CD8-positive, alpha-beta memory T cell (primary cell): ENCODE measurements at regions not wholly inside any gene's neighbourhood (a gene's known extent, or its start where the extent isn't known, plus 50 kb on each side); places are given as distances from the start of the nearest gene placed in this dataset.

Source experiments
- CTCF ChIA-PET: fragments of 350-600 bp; sonication (Branson Sonifier 250); formaldehyde crosslinking; loops from one replicate; lab custom pipeline; 2021; ENCODE audit warnings: antibody characterized with exemption; lab: Charles Lee
- POLR2A ChIA-PET: fragments of 350-600 bp; sonication (Branson Sonifier 250); formaldehyde crosslinking; loops from one replicate; lab custom pipeline; 2021; ENCODE audit warnings: antibody characterized with exemption; lab: Charles Lee
- DNase-seq, 5 donors: peaks; one replicate each; pipeline versions ENCODE4 v3.0.0 to v3.0.0-alpha.2; 2020 to 2022; ENCODE audit warnings: mixed read lengths in 1 of 5
- H3K27ac ChIP-seq: one replicate; pipeline ENCODE4 v1.7.0; 2013; ENCODE audit warnings: low read depth, mild to moderate bottlenecking, low read length, moderate library complexity
- H3K27me3 ChIP-seq: 2 replicates; pipeline ENCODE4 v1.7.0; 2013; ENCODE audit warnings: low read length, mild to moderate bottlenecking; ENCODE audit not compliant: insufficient read depth, poor library complexity, severe bottlenecking
- H3K36me3 ChIP-seq: 2 replicates; pipeline ENCODE4 v1.7.0; 2013; ENCODE audit warnings: mild to moderate bottlenecking, low read length, moderate library complexity; ENCODE audit not compliant: insufficient read depth
- H3K4me1 ChIP-seq: 2 replicates; pipeline ENCODE4 v1.7.0; 2013; ENCODE audit warnings: mild to moderate bottlenecking, low read length, moderate library complexity; ENCODE audit not compliant: insufficient read depth
- H3K4me3 ChIP-seq: 2 replicates; pipeline ENCODE4 v1.7.0; 2013; ENCODE audit warnings: mild to moderate bottlenecking, low read length
- H3K9me3 ChIP-seq: 2 replicates; pipeline ENCODE4 v1.7.0; 2013; ENCODE audit warnings: mild to moderate bottlenecking, low read length
- H3K27ac Mint-ChIP-seq, 8 donors: one replicate each; pipeline ENCODE4 v1.8.0; 2020 to 2021; ENCODE audit warnings: mixed read lengths in 8 of 8, mild to moderate bottlenecking in 6 of 8, inconsistent platforms in 3 of 8, moderate library complexity in 3 of 8
- H3K27me3 Mint-ChIP-seq, 2 donors: one replicate each; pipeline ENCODE4 v1.8.0; 2020 to 2021; ENCODE audit warnings: mixed read lengths in 2 of 2, mild to moderate bottlenecking in 1 of 2, moderate library complexity in 1 of 2
- H3K36me3 Mint-ChIP-seq, 3 donors: one replicate each; pipeline ENCODE4 v1.8.0; 2020 to 2021; ENCODE audit warnings: mixed read lengths in 3 of 3, inconsistent platforms in 1 of 3, mild to moderate bottlenecking in 1 of 3
- H3K4me1 Mint-ChIP-seq, 3 donors: one replicate each; pipeline ENCODE4 v1.8.0; 2020 to 2021; ENCODE audit warnings: mixed read lengths in 3 of 3, inconsistent platforms in 1 of 3, mild to moderate bottlenecking in 1 of 3
- H3K4me3 Mint-ChIP-seq, 7 donors: one replicate each; pipeline ENCODE4 v1.8.0; 2020 to 2021; ENCODE audit warnings: mixed read lengths in 7 of 7, mild to moderate bottlenecking in 6 of 7, moderate library complexity in 4 of 7, inconsistent platforms in 2 of 7
- H3K9me3 Mint-ChIP-seq, 5 donors: one replicate each; pipeline ENCODE4 v1.8.0; 2020 to 2022; ENCODE audit warnings: mixed read lengths in 5 of 5, mild to moderate bottlenecking in 3 of 5, moderate library complexity in 2 of 5, inconsistent platforms in 1 of 5

GRCh38 chr18:61658431-61658830 lies 234.4 kb downstream of the RNF152 start:
- no peaks in the 10 kb centered on the region for H3K36me3 Mint-ChIP-seq

GRCh38 chr18:61657066-61657732 lies 235.6 kb downstream of the RNF152 start:
- Histone ChIP-seq H3K27ac (no peak overlapping the region), H3K4me1 (no peaks in the 10 kb centered on the region), H3K4me3 (no peak overlapping the region), H3K9me3 (no peaks in the 10 kb centered on the region), H3K27me3 (no peaks in the 10 kb centered on the region), H3K36me3 (no peaks in the 10 kb centered on the region)
- H3K4me3 Mint-ChIP-seq, result no peak overlapping the region
- POLR2A ChIA-PET, result no interaction called here
- CTCF ChIA-PET, result no interaction called here
- H3K4me1 Mint-ChIP-seq, result no peaks in the 10 kb centered on the region
- H3K36me3 Mint-ChIP-seq, result no peaks in the 10 kb centered on the region
- peaks cover 5 to 7% of the 10 kb centered on the region in 2 donors for H3K27me3 Mint-ChIP-seq
- peaks cover 0 to 6% (median 5%) of the 10 kb centered on the region in 5 donors for H3K9me3 Mint-ChIP-seq
- DNase-seq, result no peak
- H3K27ac Mint-ChIP-seq, result no peak overlapping the region

More at GRCh38 chr18:61658431-61658830, 234.4 kb downstream of the RNF152 start:
- H3K9me3 Mint-ChIP-seq, result peaks cover 0 to 12% (median 5%) of the 10 kb centered on the region in 5 donors
- H3K27ac ChIP-seq, result no peak overlapping the region
- POLR2A ChIA-PET, result no interaction called here
- CTCF ChIA-PET, result interaction anchor here (0.7 kb wide), 1 partner anchor 113 kb away, joined by 3 read pairs; no protein-coding TSS in a partner anchor
- no peaks in the 10 kb centered on the region for H3K36me3 ChIP-seq
- H3K4me1 Mint-ChIP-seq, result no peaks in the 10 kb centered on the region
- no peaks in the 10 kb centered on the region for H3K27me3 ChIP-seq
- peaks cover 7 to 9% of the 10 kb centered on the region in 2 donors for H3K27me3 Mint-ChIP-seq
- no peaks in the 10 kb centered on the region for H3K9me3 ChIP-seq
- H3K27ac Mint-ChIP-seq, result no peak overlapping the region
- no peak overlapping the region for H3K4me3 ChIP-seq
- no peak overlapping the region for H3K4me3 Mint-ChIP-seq
- DNase-seq, result no peak
- H3K4me1 ChIP-seq, result no peaks in the 10 kb centered on the region

GRCh38 chr18:61655630-61656029 lies 237.2 kb downstream of the RNF152 start:
- peaks cover 4 to 7% of the 10 kb centered on the region in 2 donors for H3K27me3 Mint-ChIP-seq
- H3K27ac ChIP-seq, result no peak overlapping the region
- POLR2A ChIA-PET, result no interaction called here

GRCh38 chr18:61653823-61654551 lies 238.8 kb downstream of the RNF152 start:
- no peaks in the 10 kb centered on the region for H3K9me3 ChIP-seq
- H3K4me1 Mint-ChIP-seq, result no peaks in the 10 kb centered on the region
- H3K27me3 Mint-ChIP-seq, result peaks cover 5 to 7% of the 10 kb centered on the region in 2 donors
- H3K36me3 Mint-ChIP-seq, result no peaks in the 10 kb centered on the region
- ChIA-PET POLR2A (no interaction called here), CTCF (no interaction called here)
- no peaks in the 10 kb centered on the region for H3K4me1 ChIP-seq
- H3K27ac ChIP-seq, result no peak overlapping the region
- no peak overlapping the region for H3K4me3 Mint-ChIP-seq
- no peak for DNase-seq
- no peak overlapping the region for H3K27ac Mint-ChIP-seq
- H3K9me3 Mint-ChIP-seq, result peaks cover 0 to 4% (median 0%) of the 10 kb centered on the region in 5 donors
- H3K36me3 ChIP-seq, result no peaks in the 10 kb centered on the region
- no peak overlapping the region for H3K4me3 ChIP-seq
- H3K27me3 ChIP-seq, result no peaks in the 10 kb centered on the region

More at GRCh38 chr18:61655630-61656029, 237.2 kb downstream of the RNF152 start:
- Mint-ChIP-seq H3K27ac (no peak overlapping the region), H3K9me3 (peaks cover 0 to 4% (median 0%) of the 10 kb centered on the region in 5 donors), H3K36me3 (no peaks in the 10 kb centered on the region), H3K4me1 (no peaks in the 10 kb centered on the region), H3K4me3 (no peak overlapping the region)
- H3K9me3 ChIP-seq, result no peaks in the 10 kb centered on the region
- DNase-seq, result no peak
- no peaks in the 10 kb centered on the region for H3K36me3 ChIP-seq
- CTCF ChIA-PET, result no interaction called here
- no peak overlapping the region for H3K4me3 ChIP-seq
- no peaks in the 10 kb centered on the region for H3K27me3 ChIP-seq
- H3K4me1 ChIP-seq, result no peaks in the 10 kb centered on the region

GRCh38 chr18:61651880-61652268 lies 240.9 kb downstream of the RNF152 start:
- no peak overlapping the region for H3K4me3 Mint-ChIP-seq
- Histone ChIP-seq H3K9me3 (no peaks in the 10 kb centered on the region), H3K27me3 (no peaks in the 10 kb centered on the region), H3K4me1 (no peaks in the 10 kb centered on the region), H3K36me3 (no peaks in the 10 kb centered on the region), H3K27ac (no peak overlapping the region), H3K4me3 (no peak overlapping the region)
- POLR2A ChIA-PET, result no interaction called here
- CTCF ChIA-PET, result no interaction called here
- peaks cover 0 to 2% (median 0%) of the 10 kb centered on the region in 5 donors for H3K9me3 Mint-ChIP-seq
- H3K36me3 Mint-ChIP-seq, result no peaks in the 10 kb centered on the region
- no peak overlapping the region for H3K27ac Mint-ChIP-seq
- peaks cover 0 to 6% of the 10 kb centered on the region in 2 donors for H3K27me3 Mint-ChIP-seq
- no peak for DNase-seq
- H3K4me1 Mint-ChIP-seq, result no peaks in the 10 kb centered on the region

- Histone ChIP-seq H3K36me3 (no peaks in the 10 kb centered on the region), H3K27me3 (no peaks in the 10 kb centered on the region), H3K27ac (no peak overlapping the region), H3K9me3 (no peaks in the 10 kb centered on the region), H3K4me3 (no peak overlapping the region), H3K4me1 (no peaks in the 10 kb centered on the region)
- H3K4me1 Mint-ChIP-seq, result no peaks in the 10 kb centered on the region
- no peak for DNase-seq
- no peaks in the 10 kb centered on the region for H3K36me3 Mint-ChIP-seq
- H3K9me3 Mint-ChIP-seq, result peaks cover 0 to 2% (median 0%) of the 10 kb centered on the region in 5 donors
- ChIA-PET POLR2A (no interaction called here), CTCF (no interaction called here)
- H3K27me3 Mint-ChIP-seq, result peaks cover 0 to 6% of the 10 kb centered on the region in 2 donors
- H3K27ac Mint-ChIP-seq, result no peak overlapping the region
- H3K4me3 Mint-ChIP-seq, result no peak overlapping the region
Measured at GRCh38 chr18:61651145-61651879, 241.5 kb downstream of the RNF152 start.

- DNase-seq, result no peak
- POLR2A ChIA-PET, result no interaction called here
- Histone ChIP-seq H3K4me1 (no peaks in the 10 kb centered on the region), H3K4me3 (no peak overlapping the region), H3K36me3 (no peaks in the 10 kb centered on the region), H3K27ac (no peak overlapping the region), H3K27me3 (no peaks in the 10 kb centered on the region), H3K9me3 (no peaks in the 10 kb centered on the region)
- H3K27me3 Mint-ChIP-seq, result peaks cover 3 to 4% of the 10 kb centered on the region in 2 donors
- H3K36me3 Mint-ChIP-seq, result no peaks in the 10 kb centered on the region
- peaks cover 0 to 1% (median 0%) of the 10 kb centered on the region in 5 donors for H3K9me3 Mint-ChIP-seq
- no peak overlapping the region for H3K27ac Mint-ChIP-seq
- H3K4me1 Mint-ChIP-seq, result peaks cover 0 to 4% (median 1%) of the 10 kb centered on the region in 3 donors
- CTCF ChIA-PET, result no interaction called here
- no peak overlapping the region for H3K4me3 Mint-ChIP-seq
Measured at GRCh38 chr18:61643884-61644647, 248.7 kb downstream of the RNF152 start.
